Activated CD8-positive, alpha-beta T cell treated with anti-CD3 and anti-CD28 coated beads, Interleukin-2, amount 10 ng/mL, durations not matched to agents 7 days and 5 days (primary cell): ENCODE measurements at regions not wholly inside any gene's neighbourhood (a gene's known extent, or its start where the extent isn't known, plus 50 kb on each side); places are given as distances from the start of the nearest gene placed in this dataset.
A peak's percentile ranks its signal among the peaks of the same experiment; 100 is the strongest.
"Not testable (repeated sequence)": the region's sequence is repeated elsewhere in the genome, so short reads cannot be mapped to it uniquely, and the experiment has no call there.

Source experiments
- ATAC-seq: fragments of 150-1000 bp; cut with Tn5 transposase; one replicate; pipeline ENCODE4 v1.10.0; 2021; ENCODE audit warnings: moderate library complexity
- CTCF ChIA-PET: fragments of 350-600 bp; sonication (Branson Sonifier 250); formaldehyde crosslinking; loops from one replicate; lab custom pipeline; 2021; ENCODE audit warnings: antibody characterized with exemption; lab: Charles Lee
- POLR2A ChIA-PET: fragments of 350-600 bp; sonication (Branson Sonifier 250); formaldehyde crosslinking; loops from one replicate; lab custom pipeline; 2021; ENCODE audit warnings: antibody characterized with exemption; lab: Charles Lee
- DNase-seq: peaks from one replicate; pipeline ENCODE4 v3.0.0-alpha.2; 2020
- H3K27ac Mint-ChIP-seq: one replicate; pipeline ENCODE4 v1.8.0; 2021; ENCODE audit warnings: mild to moderate bottlenecking, mixed read lengths
- H3K27me3 Mint-ChIP-seq: one replicate; pipeline ENCODE4 v1.8.0; 2021; ENCODE audit warnings: low read depth, mixed read lengths
- H3K36me3 Mint-ChIP-seq: one replicate; pipeline ENCODE4 v1.8.0; 2021; ENCODE audit warnings: low read depth, mixed read lengths
- H3K4me1 Mint-ChIP-seq: one replicate; pipeline ENCODE4 v1.8.0; 2021; ENCODE audit warnings: low read depth, mixed read lengths
- H3K4me3 Mint-ChIP-seq: one replicate; pipeline ENCODE4 v1.8.0; 2021; ENCODE audit warnings: mild to moderate bottlenecking, mixed read lengths
- H3K9me3 Mint-ChIP-seq: one replicate; pipeline ENCODE4 v1.8.0; 2022; ENCODE audit warnings: mixed read lengths; ENCODE audit not compliant: insufficient read depth

GRCh38 chr6:96391776-96392360 lies 129.7 kb upstream of the UFL1 start:
- no peak overlapping the region for H3K27ac Mint-ChIP-seq
- CTCF ChIA-PET = no interaction called here
- DNase-seq = peak; percentile 22

GRCh38 chr6:96394727-96395126 lies 126.9 kb upstream of the UFL1 start:
- Mint-ChIP-seq H3K27ac (no peak overlapping the region), H3K9me3 (no peaks in the 10 kb centered on the region), H3K4me3 (no peak overlapping the region), H3K4me1 (no peaks in the 10 kb centered on the region), H3K36me3 (no peaks in the 10 kb centered on the region), H3K27me3 (peaks cover 2% of the 10 kb centered on the region)
- ChIA-PET POLR2A (interaction anchor here (0.7 kb wide), 1 partner anchor 249 kb away, joined by 4 read pairs; no protein-coding TSS in a partner anchor), CTCF (no interaction called here)
- no peak for DNase-seq
- no peak for ATAC-seq

More at GRCh38 chr6:96391776-96392360, 129.7 kb upstream of the UFL1 start:
- Mint-ChIP-seq H3K4me3 (no peak overlapping the region), H3K36me3 (no peaks in the 10 kb centered on the region), H3K4me1 (no peaks in the 10 kb centered on the region), H3K27me3 (peaks cover 2% of the 10 kb centered on the region), H3K9me3 (no peaks in the 10 kb centered on the region)
- POLR2A ChIA-PET = no interaction called here
- ATAC-seq = no peak

GRCh38 chr6:96410467-96410866 lies 111.1 kb upstream of the UFL1 start:
- no peaks in the 10 kb centered on the region for H3K27me3 Mint-ChIP-seq
- H3K36me3 Mint-ChIP-seq = no peaks in the 10 kb centered on the region
- DNase-seq (no peak), ATAC-seq (no peak)
- no peak overlapping the region for H3K4me3 Mint-ChIP-seq
- H3K4me1 Mint-ChIP-seq = no peaks in the 10 kb centered on the region
- no peaks in the 10 kb centered on the region for H3K9me3 Mint-ChIP-seq
- ChIA-PET POLR2A (no interaction called here), CTCF (no interaction called here)
- no peak overlapping the region for H3K27ac Mint-ChIP-seq

- DNase-seq (no peak), ATAC-seq (no peak)
- Mint-ChIP-seq H3K27me3 (no peaks in the 10 kb centered on the region), H3K36me3 (no peaks in the 10 kb centered on the region), H3K27ac (no peak overlapping the region), H3K4me1 (no peaks in the 10 kb centered on the region), H3K9me3 (peaks cover 4% of the 10 kb centered on the region), H3K4me3 (no peak overlapping the region)
- ChIA-PET CTCF (no interaction called here), POLR2A (no interaction called here)
Measured at GRCh38 chr6:96420294-96420693, 101.3 kb upstream of the UFL1 start.

- H3K27ac Mint-ChIP-seq = no peak overlapping the region
- H3K4me1 Mint-ChIP-seq = no peaks in the 10 kb centered on the region
- H3K9me3 Mint-ChIP-seq = peaks cover 3% of the 10 kb centered on the region
- no peak for DNase-seq
- ATAC-seq = no peak
- peaks cover 1% of the 10 kb centered on the region for H3K27me3 Mint-ChIP-seq
- no peaks in the 10 kb centered on the region for H3K36me3 Mint-ChIP-seq
- POLR2A ChIA-PET = no interaction called here
- no peak overlapping the region for H3K4me3 Mint-ChIP-seq
- CTCF ChIA-PET = no interaction called here
Measured at GRCh38 chr6:96433950-96434349, 87.7 kb upstream of the UFL1 start.

- ATAC-seq (no peak), DNase-seq (no peak)
- H3K9me3 Mint-ChIP-seq = no peaks in the 10 kb centered on the region
- no peaks in the 10 kb centered on the region for H3K27me3 Mint-ChIP-seq
- H3K4me1 Mint-ChIP-seq = no peaks in the 10 kb centered on the region
- no peaks in the 10 kb centered on the region for H3K36me3 Mint-ChIP-seq
- POLR2A ChIA-PET = no interaction called here
- CTCF ChIA-PET = no interaction called here
- no peak overlapping the region for H3K27ac Mint-ChIP-seq
- no peak overlapping the region for H3K4me3 Mint-ChIP-seq
Measured at GRCh38 chr6:96436398-96436797, 85.2 kb upstream of the UFL1 start.

- H3K9me3 Mint-ChIP-seq, H3K4me1 Mint-ChIP-seq, ATAC-seq, H3K27me3 Mint-ChIP-seq, H3K4me3 Mint-ChIP-seq, H3K27ac Mint-ChIP-seq, POLR2A ChIA-PET, DNase-seq, H3K36me3 Mint-ChIP-seq: not testable (repeated sequence)
- CTCF ChIA-PET = interaction anchor here (0.6 kb wide), 1 partner anchor 1055 kb away, joined by 3 read pairs; no protein-coding TSS in a partner anchor
Measured at GRCh38 chr6:96437228-96437627, 84.4 kb upstream of the UFL1 start.

GRCh38 chr6:96450082-96450769 lies 71.4 kb upstream of the UFL1 start:
- ChIA-PET POLR2A (no interaction called here), CTCF (no interaction called here)
- H3K27ac Mint-ChIP-seq = no peak overlapping the region
- ATAC-seq (no peak), DNase-seq (no peak)
- H3K27me3 Mint-ChIP-seq = no peaks in the 10 kb centered on the region
- H3K4me1 Mint-ChIP-seq = no peaks in the 10 kb centered on the region
- H3K4me3 Mint-ChIP-seq = no peak overlapping the region
- no peaks in the 10 kb centered on the region for H3K36me3 Mint-ChIP-seq
- H3K9me3 Mint-ChIP-seq = no peaks in the 10 kb centered on the region

GRCh38 chr6:96450770-96451130 lies 70.9 kb upstream of the UFL1 start:
- POLR2A ChIA-PET = no interaction called here
- DNase-seq (no peak), ATAC-seq (no peak)
- H3K4me1 Mint-ChIP-seq = no peaks in the 10 kb centered on the region
- no peaks in the 10 kb centered on the region for H3K36me3 Mint-ChIP-seq
- no peaks in the 10 kb centered on the region for H3K9me3 Mint-ChIP-seq
- CTCF ChIA-PET = no interaction called here
- H3K27ac Mint-ChIP-seq = no peak overlapping the region
- H3K4me3 Mint-ChIP-seq = no peak overlapping the region
- no peaks in the 10 kb centered on the region for H3K27me3 Mint-ChIP-seq

GRCh38 chr6:96458771-96459170 lies 62.8 kb upstream of the UFL1 start:
- DNase-seq = no peak
- no peaks in the 10 kb centered on the region for H3K36me3 Mint-ChIP-seq
- ChIA-PET POLR2A (no interaction called here), CTCF (no interaction called here)
- no peaks in the 10 kb centered on the region for H3K9me3 Mint-ChIP-seq
- H3K4me1 Mint-ChIP-seq = no peaks in the 10 kb centered on the region
- no peak overlapping the region for H3K27ac Mint-ChIP-seq
- no peak overlapping the region for H3K4me3 Mint-ChIP-seq
- no peak for ATAC-seq
- no peaks in the 10 kb centered on the region for H3K27me3 Mint-ChIP-seq

- no peaks in the 10 kb centered on the region for H3K9me3 Mint-ChIP-seq
- CTCF ChIA-PET = interaction anchor here (0.9 kb wide), 1 partner anchor 12 kb away, joined by 3 read pairs; no protein-coding TSS in a partner anchor
- no peak overlapping the region for H3K27ac Mint-ChIP-seq
Measured at GRCh38 chr6:96460052-96460700, 61.4 kb upstream of the UFL1 start.

GRCh38 chr6:96465321-96465903 lies 56.2 kb upstream of the UFL1 start:
- Mint-ChIP-seq H3K27ac (no peak overlapping the region), H3K36me3 (no peaks in the 10 kb centered on the region), H3K9me3 (no peaks in the 10 kb centered on the region), H3K27me3 (peaks cover 2% of the 10 kb centered on the region), H3K4me1 (peaks cover 24% of the 10 kb centered on the region), H3K4me3 (no peak overlapping the region)
- DNase-seq = no peak
- ChIA-PET POLR2A (interaction anchor here (1.1 kb wide), 1 partner anchor 57 kb away, joined by 7 read pairs; the partner anchor contains the start of gene UFL1), CTCF (interaction anchor here (1.1 to 1.6 kb wide), 2 partner anchors 34 to 56 kb away, joined by 4 to 5 read pairs; partner anchors contain the start of gene UFL1)
- ATAC-seq = no peak

More at GRCh38 chr6:96460052-96460700, 61.4 kb upstream of the UFL1 start:
- Mint-ChIP-seq H3K4me1 (peaks cover 2% of the 10 kb centered on the region), H3K4me3 (no peak overlapping the region), H3K36me3 (no peaks in the 10 kb centered on the region), H3K27me3 (no peaks in the 10 kb centered on the region)
- POLR2A ChIA-PET = no interaction called here
- DNase-seq (no peak), ATAC-seq (no peak)
